Activated B cell treated with CpG ODN at 0.5 μM for 24 hours (primary cell): ENCODE measurements at regions not wholly inside any gene's neighbourhood (a gene's known extent, or its start where the extent isn't known, plus 50 kb on each side); places are given as distances from the start of the nearest gene placed in this dataset.

Experiments
- ATAC-seq: fragments of 200-7000 bp; cut with Tn5 transposase; one replicate; pipeline ENCODE4 v1.10.0; 2021; ENCODE audit warnings: low read depth, mild to moderate bottlenecking, moderate library complexity
- CTCF ChIA-PET: fragments of 350-600 bp; sonication (Branson Sonifier 250); formaldehyde crosslinking; loops from one replicate; lab custom pipeline; 2021; ENCODE audit warnings: antibody characterized with exemption; lab: Charles Lee
- POLR2A ChIA-PET: fragments of 350-600 bp; sonication (Branson Sonifier 250); formaldehyde crosslinking; loops from one replicate; lab custom pipeline; 2021; ENCODE audit warnings: antibody characterized with exemption; lab: Charles Lee
- DNase-seq: peaks from one replicate; pipeline ENCODE4 v3.0.0; 2022
- H3K27ac Mint-ChIP-seq: one replicate; pipeline ENCODE4 v1.8.0; 2020; ENCODE audit warnings: mixed read lengths
- H3K27me3 Mint-ChIP-seq: one replicate; pipeline ENCODE4 v1.8.0; 2021; ENCODE audit warnings: mixed read lengths
- H3K36me3 Mint-ChIP-seq: one replicate; pipeline ENCODE4 v1.8.0; 2021; ENCODE audit warnings: low read depth, mixed read lengths
- H3K4me1 Mint-ChIP-seq: one replicate; pipeline ENCODE4 v1.8.0; 2021; ENCODE audit warnings: mixed read lengths
- H3K4me3 Mint-ChIP-seq: one replicate; pipeline ENCODE4 v1.8.0; 2020; ENCODE audit warnings: mild to moderate bottlenecking, mixed read lengths
- H3K9me3 Mint-ChIP-seq: one replicate; pipeline ENCODE4 v1.8.0; 2020; ENCODE audit warnings: mixed read lengths
- CTCF ChIP-seq: fragments of 200-600 bp; IDR thresholded peaks from one replicate; pipeline ENCODE4 v1.8.0; 2022; ENCODE audit warnings: antibody characterized with exemption, mild to moderate bottlenecking
- intact Hi-C: fragments of 100-400 bp; cut with micrococcal nuclease; formaldehyde crosslinking; loops from one replicate; pipeline ENCODE4 v1.15.1; 2024

- ATAC-seq = no peak
- DNase-seq = no peak
- H3K36me3 Mint-ChIP-seq = no peaks in the 10 kb centered on the region
- POLR2A ChIA-PET = no interaction called here
- H3K27me3 Mint-ChIP-seq = no peaks in the 10 kb centered on the region
- H3K9me3 Mint-ChIP-seq = no peaks in the 10 kb centered on the region
- no peak overlapping the region for H3K4me3 Mint-ChIP-seq
- TF ChIP-seq CTCF = no peak
- H3K4me1 Mint-ChIP-seq = no peaks in the 10 kb centered on the region
- intact Hi-C loops = no loop called here
- H3K27ac Mint-ChIP-seq = no peak overlapping the region
- CTCF ChIA-PET = no interaction called here
Observed at GRCh38 chr2:14717131-14717530, 84.6 kb downstream of the LRATD1 start.

GRCh38 chr2:14720319-14720718, 87.8 kb downstream of the LRATD1 start:
- Mint-ChIP-seq H3K27me3 (no peaks in the 10 kb centered on the region), H3K9me3 (no peaks in the 10 kb centered on the region), H3K36me3 (no peaks in the 10 kb centered on the region), H3K4me3 (no peak overlapping the region), H3K27ac (no peak overlapping the region), H3K4me1 (no peaks in the 10 kb centered on the region)
- DNase-seq = no peak
- ATAC-seq = no peak
- intact Hi-C loops = no loop called here
- ChIA-PET POLR2A (no interaction called here), CTCF (no interaction called here)
- TF ChIP-seq CTCF = no peak

GRCh38 chr2:14720739-14721138, 88.2 kb downstream of the LRATD1 start:
- Mint-ChIP-seq H3K27ac (no peak overlapping the region), H3K36me3 (no peaks in the 10 kb centered on the region), H3K4me3 (no peak overlapping the region), H3K27me3 (no peaks in the 10 kb centered on the region), H3K4me1 (no peaks in the 10 kb centered on the region), H3K9me3 (no peaks in the 10 kb centered on the region)
- intact Hi-C loops = no loop called here
- ATAC-seq = no peak
- CTCF ChIA-PET = no interaction called here
- DNase-seq = no peak
- no peak for TF ChIP-seq CTCF
- POLR2A ChIA-PET = no interaction called here

- POLR2A ChIA-PET = no interaction called here
- CTCF ChIA-PET = no interaction called here
- DNase-seq (no peak), ATAC-seq (no peak)
- H3K9me3 Mint-ChIP-seq = no peaks in the 10 kb centered on the region
- H3K4me3 Mint-ChIP-seq = no peak overlapping the region
- no peaks in the 10 kb centered on the region for H3K27me3 Mint-ChIP-seq
- no peaks in the 10 kb centered on the region for H3K36me3 Mint-ChIP-seq
- no peak for TF ChIP-seq CTCF
- no peak overlapping the region for H3K27ac Mint-ChIP-seq
- intact Hi-C loops = no loop called here
- H3K4me1 Mint-ChIP-seq = no peaks in the 10 kb centered on the region
Observed at GRCh38 chr2:14722904-14723570, 90.5 kb downstream of the LRATD1 start.

- no peak for ATAC-seq
- no peak for TF ChIP-seq CTCF
- ChIA-PET CTCF (no interaction called here), POLR2A (no interaction called here)
- intact Hi-C loops = no loop called here
- no peaks in the 10 kb centered on the region for H3K36me3 Mint-ChIP-seq
- H3K27ac Mint-ChIP-seq = no peak overlapping the region
- no peak overlapping the region for H3K4me3 Mint-ChIP-seq
- DNase-seq = no peak
- no peaks in the 10 kb centered on the region for H3K27me3 Mint-ChIP-seq
- peaks cover 2% of the 10 kb centered on the region for H3K9me3 Mint-ChIP-seq
- H3K4me1 Mint-ChIP-seq = no peaks in the 10 kb centered on the region
Observed at GRCh38 chr2:14723684-14724083, 91.2 kb downstream of the LRATD1 start.
